K562 (cell line): ENCODE measurements at regions not wholly inside any gene's neighbourhood (a gene's known extent, or its start where the extent isn't known, plus 50 kb on each side); places are given as distances from the start of the nearest gene placed in this dataset.

Experiments used
- ARID4B ChIP-seq: sonication (generic); formaldehyde crosslinking; IDR thresholded peaks from 2 replicates; pipeline ENCODE4 v1.8.0; 2022; ENCODE audit warnings: mild to moderate bottlenecking, missing genetic modification reagents
- ASH1L ChIP-seq: fragments of 450-650 bp; IDR thresholded peaks from 2 replicates; pipeline ENCODE4 v1.6.1; 2018; ENCODE audit warnings: borderline replicate concordance, mild to moderate bottlenecking, low read depth; ENCODE audit not compliant: partially characterized antibody
- CBFA2T2 ChIP-seq: fragments of 450-650 bp; conservative IDR thresholded peaks from 2 replicates; pipeline ENCODE4 v1.6.1; 2017; ENCODE audit warnings: mild to moderate bottlenecking
- CREBBP ChIP-seq: IDR thresholded peaks from one replicate; pipeline ENCODE4 v1.6.1; 2012; ENCODE audit warnings: low read depth, mild to moderate bottlenecking, control low read depth, inconsistent platforms, low read length
- DEAF1 ChIP-seq: fragments of 450-650 bp; formaldehyde crosslinking; IDR thresholded peaks from 2 replicates; pipeline ENCODE4 v1.4.0; 2020; ENCODE audit warnings: mild to moderate bottlenecking, moderate library complexity
- DMBX1 ChIP-seq: fragments of 250-450 bp; sonication (Bioruptor Pico); IDR thresholded peaks from 2 replicates; pipeline ENCODE4 v1.8.0; 2022; ENCODE audit warnings: inconsistent platforms, mild to moderate bottlenecking, moderate library complexity, borderline replicate concordance
- ETV1 ChIP-seq: fragments of 450-650 bp; conservative IDR thresholded peaks from 2 replicates; pipeline ENCODE4 v1.6.1; 2016; ENCODE audit warnings: missing genetic modification characterization, control low read depth, low read depth, missing compliant biosample characterization
- GTF2E2 ChIP-seq: fragments of 200-800 bp; sonication (Bioruptor generic); IDR thresholded peaks from 2 replicates; pipeline ENCODE4 v1.6.1; 2016; ENCODE audit warnings: missing genetic modification characterization, missing compliant biosample characterization
- HDAC6 ChIP-seq: IDR thresholded peaks from 2 replicates; pipeline ENCODE4 v1.6.1; 2012; ENCODE audit warnings: low read depth, mild to moderate bottlenecking, control low read depth, inconsistent platforms, low read length, moderate library complexity
- HEY1 ChIP-seq: fragments of 250-450 bp; sonication (Bioruptor Pico); IDR thresholded peaks from 2 replicates; pipeline ENCODE4 v1.5.0; 2020; ENCODE audit warnings: mild to moderate bottlenecking, moderate library complexity, borderline replicate concordance
- HNRNPL ChIP-seq: fragments of 200-400 bp; formaldehyde crosslinking; IDR thresholded peaks from 2 replicates; pipeline ENCODE4 v1.6.1; 2017; ENCODE audit warnings: low read depth, mild to moderate bottlenecking, low read length
- HNRNPUL1 ChIP-seq: fragments of 200-400 bp; formaldehyde crosslinking; IDR thresholded peaks from 2 replicates; pipeline ENCODE4 v1.6.1; 2017; ENCODE audit warnings: low read length
- MCM5 ChIP-seq: fragments of 450-650 bp; IDR thresholded peaks from 2 replicates; pipeline ENCODE4 v1.6.1; 2016; ENCODE audit warnings: low read depth
- MEF2D ChIP-seq: conservative IDR thresholded peaks from 2 replicates; pipeline ENCODE4 v1.6.1; 2016; ENCODE audit warnings: low read depth, missing genetic modification characterization, missing compliant biosample characterization
- PRMT5 ChIP-seq: sonication (generic); formaldehyde crosslinking; IDR thresholded peaks from 2 replicates; pipeline ENCODE4 v1.5.0; 2020; ENCODE audit warnings: missing genetic modification reagents
- SREBF1 ChIP-seq: fragments of 150-350 bp; IDR thresholded peaks from 2 replicates; pipeline ENCODE4 v1.6.1; 2014; ENCODE audit warnings: antibody characterized with exemption, low read depth, low read length, borderline replicate concordance
- STAG1 ChIP-seq: sonication (generic); formaldehyde crosslinking; IDR thresholded peaks from 2 replicates; pipeline ENCODE4 v1.5.0; 2020; ENCODE audit warnings: missing genetic modification reagents, borderline replicate concordance
- ZKSCAN1 ChIP-seq: fragments of 150-350 bp; IDR thresholded peaks from 2 replicates; pipeline ENCODE4 v1.6.1; 2016; ENCODE audit warnings: low read depth, low read length
- ZNF124 ChIP-seq: sonication (generic); formaldehyde crosslinking; IDR thresholded peaks from 2 replicates; pipeline ENCODE4 v1.8.1; 2022; ENCODE audit warnings: missing genetic modification reagents
- ZNF511 ChIP-seq: sonication (generic); formaldehyde crosslinking; IDR thresholded peaks from 2 replicates; pipeline ENCODE4 v1.8.0; 2022; ENCODE audit warnings: mild to moderate bottlenecking, missing genetic modification reagents
- ZNF668 ChIP-seq: fragments of 250-450 bp; sonication (Bioruptor Pico); IDR thresholded peaks from 2 replicates; pipeline ENCODE4 v1.8.0; 2022; ENCODE audit warnings: mild to moderate bottlenecking, inconsistent platforms
- TF ChIP-seq, protein P1 (sequence below): fragments of 250-450 bp; sonication (Bioruptor Pico); IDR thresholded peaks from 2 replicates; pipeline ENCODE4 v1.8.0; 2021; ENCODE audit warnings: moderate library complexity, mild to moderate bottlenecking, inconsistent platforms

DNA sequence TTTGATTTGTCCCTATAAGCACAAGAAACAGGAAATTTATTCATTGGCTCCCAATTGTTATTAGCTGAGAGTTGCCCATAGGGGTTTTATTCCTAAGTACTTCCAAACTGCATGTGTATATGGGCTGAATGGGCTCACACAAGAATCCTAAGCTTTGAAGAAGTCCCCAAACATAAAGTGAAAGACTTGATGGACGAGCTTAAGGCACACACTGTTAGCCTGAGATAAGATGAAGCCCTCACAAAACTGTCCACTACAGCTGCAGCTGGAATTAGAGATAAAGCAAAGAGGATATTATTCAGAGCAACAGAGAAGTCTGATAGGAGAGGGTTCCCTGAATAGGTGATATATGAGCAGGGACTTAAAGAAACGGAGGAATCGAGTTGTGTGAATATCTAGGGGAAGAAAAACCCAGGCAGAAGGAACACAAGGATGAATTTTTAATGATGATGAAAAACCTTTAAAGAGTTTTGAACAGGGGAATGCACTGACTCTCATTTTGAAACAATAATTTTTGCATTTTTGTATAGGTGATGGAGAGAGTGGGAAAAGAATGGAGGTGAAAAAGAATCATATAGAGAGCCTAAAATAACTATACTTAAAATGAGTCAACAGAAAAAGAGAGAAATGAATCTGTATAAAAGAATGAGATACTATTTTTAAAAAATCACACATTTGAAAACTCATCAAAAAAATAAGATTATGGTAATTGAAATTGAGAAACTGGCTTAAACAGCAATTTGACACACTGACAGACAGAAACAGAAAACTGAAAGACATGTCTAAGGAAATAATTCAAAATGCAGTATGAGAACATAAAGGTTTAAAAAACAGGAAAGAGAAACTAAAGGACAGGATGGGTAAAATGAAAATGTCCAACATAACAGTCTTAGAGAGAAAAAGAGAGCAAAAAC is 133.6 kb upstream of the POGK start (continued):
- TF ChIP-seq ZNF511 (CRISPR knock-in tag) (no peak), ASH1L (peak; percentile 18), ZNF124 (no peak), DMBX1 (CRISPR knock-in tag) (peak; percentile 94), HDAC6 (no peak), ZKSCAN1 (peak; percentile 65; the same call in 1 of the 2 replicates), SREBF1 (no peak), HEY1 (peak; percentile 96), HNRNPL (no peak), STAG1 (CRISPR knock-in tag) (no peak), MCM5 (no peak), DEAF1 (no peak; the same call in 1 of the 2 replicates), MEF2D (tag) (peak; percentile 96), CBFA2T2 (peak; percentile 100), HNRNPUL1 (no peak), CREBBP (no peak), ETV1 (tag) (peak; percentile 86), PRMT5 (CRISPR knock-in tag) (no peak), ARID4B (CRISPR knock-in tag) (no peak), ZNF668 (0 out of 2 replicates have a peak, but pooled peaks have one; percentile 18), GTF2E2 (no peak)
- TF ChIP-seq, protein P1, sequence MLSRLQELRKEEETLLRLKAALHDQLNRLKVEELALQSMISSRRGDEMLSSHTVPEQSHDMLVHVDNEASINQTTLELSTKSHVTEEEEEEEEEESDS (CRISPR knock-in tag), result no peak
